Activated T-helper 1 cell treated with anti-CD3 and anti-CD28 coated beads, Interleukin-12 subunit alpha, Interleukin-12 subunit beta, Interleukin-2, Interleukin-4 antibody, amounts not matched to agents 30 ng/mL and 10 ng/mL and 1 ng/mL, durations not matched to agents 14 hours and 24 hours and 36 hours (primary cell): ENCODE measurements at regions not wholly inside any gene's neighbourhood (a gene's known extent, or its start where the extent isn't known, plus 50 kb on each side); places are given as distances from the start of the nearest gene placed in this dataset.

Source experiments
- DNase-seq: peaks from one replicate; pipeline ENCODE4 v3.0.0; 2021; ENCODE audit warnings: low spot score
- H3K27ac Mint-ChIP-seq: one replicate; pipeline ENCODE4 v1.8.0; 2021; ENCODE audit warnings: mild to moderate bottlenecking, mixed read lengths
- H3K27me3 Mint-ChIP-seq: one replicate; pipeline ENCODE4 v1.8.0; 2022; ENCODE audit warnings: mild to moderate bottlenecking, moderate library complexity, mixed read lengths; ENCODE audit not compliant: insufficient read depth
- H3K36me3 Mint-ChIP-seq: one replicate; pipeline ENCODE4 v1.8.0; 2021; ENCODE audit warnings: low read depth, mixed read lengths
- H3K4me1 Mint-ChIP-seq: one replicate; pipeline ENCODE4 v1.8.0; 2021; ENCODE audit warnings: low read depth, mixed read lengths
- H3K4me3 Mint-ChIP-seq: one replicate; pipeline ENCODE4 v1.8.0; 2021; ENCODE audit warnings: mild to moderate bottlenecking, moderate library complexity, mixed read lengths
- H3K9me3 Mint-ChIP-seq: one replicate; pipeline ENCODE4 v1.8.0; 2021; ENCODE audit warnings: mixed read lengths
- intact Hi-C: fragments of 100-400 bp; cut with micrococcal nuclease; formaldehyde crosslinking; loops from one replicate; pipeline ENCODE4 v1.15.1; 2024

DNA sequence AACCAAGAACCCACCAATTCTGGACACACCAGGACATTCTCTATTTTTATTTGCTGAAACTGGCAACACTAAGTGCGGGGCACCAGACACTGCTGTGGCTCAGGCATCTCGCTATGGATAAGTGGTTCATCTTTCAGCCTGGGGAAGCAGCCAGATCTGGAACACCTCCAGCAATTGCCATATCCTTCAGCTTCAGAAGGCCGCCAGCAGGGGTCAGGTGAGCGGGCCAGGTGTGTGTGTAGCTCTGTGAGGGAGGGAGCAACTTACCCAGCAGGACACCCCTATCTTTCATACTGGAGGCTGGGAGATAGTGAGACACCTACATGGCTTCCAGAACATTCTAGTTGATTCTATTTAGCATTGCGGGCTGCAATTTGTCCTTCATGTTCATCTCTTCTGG lies 57.0 kb upstream of the GBA3 start:
- no peaks in the 10 kb centered on the region for H3K27me3 Mint-ChIP-seq
- intact Hi-C loops: no loop called here
- DNase-seq: no peak
- H3K9me3 Mint-ChIP-seq: peaks cover 2% of the 10 kb centered on the region
- no peak overlapping the region for H3K27ac Mint-ChIP-seq
- no peaks in the 10 kb centered on the region for H3K4me1 Mint-ChIP-seq
- no peaks in the 10 kb centered on the region for H3K36me3 Mint-ChIP-seq
- no peak overlapping the region for H3K4me3 Mint-ChIP-seq

DNA sequence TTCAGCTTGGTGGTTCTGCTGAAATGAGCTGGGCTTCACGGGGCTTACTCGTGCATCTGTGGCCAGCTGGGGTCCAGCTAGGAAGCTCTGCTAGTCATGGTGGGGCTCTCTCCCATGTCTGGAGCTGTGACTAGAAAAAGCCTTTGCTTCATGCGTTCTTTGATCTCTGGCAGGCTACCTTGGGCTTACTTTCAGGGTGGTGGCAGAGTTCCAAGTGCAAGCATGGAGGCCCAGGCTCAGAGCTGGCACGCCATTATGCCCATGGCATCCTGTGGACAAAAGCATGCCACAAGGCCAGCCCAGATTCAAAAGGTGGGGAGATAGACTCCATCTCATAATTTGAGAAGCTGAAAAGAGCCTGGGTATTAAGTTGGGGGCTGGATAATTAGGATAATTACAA lies 55.4 kb upstream of the GBA3 start:
- Mint-ChIP-seq H3K4me3 (no peak overlapping the region), H3K36me3 (no peaks in the 10 kb centered on the region), H3K27me3 (no peaks in the 10 kb centered on the region), H3K9me3 (peaks cover 3% of the 10 kb centered on the region), H3K4me1 (no peaks in the 10 kb centered on the region), H3K27ac (no peak overlapping the region)
- DNase-seq: no peak
- intact Hi-C loops: no loop called here
